Neutrophil (primary cell): ENCODE measurements at regions not wholly inside any gene's neighbourhood (a gene's known extent, or its start where the extent isn't known, plus 50 kb on each side); places are given as distances from the start of the nearest gene placed in this dataset.

Experiments
- H3K27ac ChIP-seq: fragments of 200-600 bp; sonication (generic); 2 replicates; pipeline ENCODE4 v1.5.1; 2016; ENCODE audit warnings: mild to moderate bottlenecking, moderate library complexity
- H3K27me3 ChIP-seq: fragments of 200-600 bp; sonication (generic); 2 replicates; pipeline ENCODE4 v1.6.0; 2016; ENCODE audit warnings: mild to moderate bottlenecking
- H3K36me3 ChIP-seq: fragments of 200-600 bp; sonication (generic); 2 replicates; pipeline ENCODE4 v1.5.1; 2017
- H3K4me1 ChIP-seq, 2 experiments: fragments of 200-600 bp in 1 of 2; sonication (generic) in 1 of 2; 1 replicate in 1 of 2; 2 replicates in 1 of 2; pipeline versions ENCODE4 v1.5.1 to v1.6.1; 2013 to 2016; ENCODE audit warnings: low read depth in 1 of 2, low read length in 1 of 2, mild to moderate bottlenecking in 1 of 2, moderate library complexity in 1 of 2; ENCODE audit not compliant: control insufficient read depth in 1 of 2, insufficient read depth in 1 of 2
- H3K4me3 ChIP-seq, 2 experiments: fragments of 200-600 bp in 1 of 2; sonication (generic) in 1 of 2; 1 replicate in 1 of 2; 2 replicates in 1 of 2; pipeline ENCODE4 v1.5.1; 2013 to 2016; ENCODE audit warnings: low read depth in 1 of 2, low read length in 1 of 2, mild to moderate bottlenecking in 1 of 2, moderate library complexity in 1 of 2
- H3K9me3 ChIP-seq: fragments of 200-600 bp; sonication (generic); 2 replicates; pipeline ENCODE4 v1.5.1; 2016
- TF ChIP-seq, protein P1 (sequence below): fragments of 200-600 bp; sonication (generic); IDR thresholded peaks from 2 replicates; pipeline ENCODE4 v1.5.1; 2016; ENCODE audit warnings: antibody characterized with exemption

- Histone ChIP-seq H3K9me3 (no peaks in the 10 kb centered on the region), H3K4me3 (peak overlapping the region in 1 of 2 experiments; percentile 41), H3K27ac (peak overlapping the region; percentile 86), H3K27me3 (no peaks in the 10 kb centered on the region), H3K36me3 (no peaks in the 10 kb centered on the region), H3K4me1 (peaks cover 54 to 60% of the 10 kb centered on the region in 2 experiments)
- TF ChIP-seq, protein P1, sequence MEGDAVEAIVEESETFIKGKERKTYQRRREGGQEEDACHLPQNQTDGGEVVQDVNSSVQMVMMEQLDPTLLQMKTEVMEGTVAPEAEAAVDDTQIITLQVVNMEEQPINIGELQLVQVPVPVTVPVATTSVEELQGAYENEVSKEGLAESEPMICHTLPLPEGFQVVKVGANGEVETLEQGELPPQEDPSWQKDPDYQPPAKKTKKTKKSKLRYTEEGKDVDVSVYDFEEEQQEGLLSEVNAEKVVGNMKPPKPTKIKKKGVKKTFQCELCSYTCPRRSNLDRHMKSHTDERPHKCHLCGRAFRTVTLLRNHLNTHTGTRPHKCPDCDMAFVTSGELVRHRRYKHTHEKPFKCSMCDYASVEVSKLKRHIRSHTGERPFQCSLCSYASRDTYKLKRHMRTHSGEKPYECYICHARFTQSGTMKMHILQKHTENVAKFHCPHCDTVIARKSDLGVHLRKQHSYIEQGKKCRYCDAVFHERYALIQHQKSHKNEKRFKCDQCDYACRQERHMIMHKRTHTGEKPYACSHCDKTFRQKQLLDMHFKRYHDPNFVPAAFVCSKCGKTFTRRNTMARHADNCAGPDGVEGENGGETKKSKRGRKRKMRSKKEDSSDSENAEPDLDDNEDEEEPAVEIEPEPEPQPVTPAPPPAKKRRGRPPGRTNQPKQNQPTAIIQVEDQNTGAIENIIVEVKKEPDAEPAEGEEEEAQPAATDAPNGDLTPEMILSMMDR, result no peak
These were observed 294.2 kb upstream of the PTGER4 start for GRCh38 chr5:40385544-40385943.

DNA sequence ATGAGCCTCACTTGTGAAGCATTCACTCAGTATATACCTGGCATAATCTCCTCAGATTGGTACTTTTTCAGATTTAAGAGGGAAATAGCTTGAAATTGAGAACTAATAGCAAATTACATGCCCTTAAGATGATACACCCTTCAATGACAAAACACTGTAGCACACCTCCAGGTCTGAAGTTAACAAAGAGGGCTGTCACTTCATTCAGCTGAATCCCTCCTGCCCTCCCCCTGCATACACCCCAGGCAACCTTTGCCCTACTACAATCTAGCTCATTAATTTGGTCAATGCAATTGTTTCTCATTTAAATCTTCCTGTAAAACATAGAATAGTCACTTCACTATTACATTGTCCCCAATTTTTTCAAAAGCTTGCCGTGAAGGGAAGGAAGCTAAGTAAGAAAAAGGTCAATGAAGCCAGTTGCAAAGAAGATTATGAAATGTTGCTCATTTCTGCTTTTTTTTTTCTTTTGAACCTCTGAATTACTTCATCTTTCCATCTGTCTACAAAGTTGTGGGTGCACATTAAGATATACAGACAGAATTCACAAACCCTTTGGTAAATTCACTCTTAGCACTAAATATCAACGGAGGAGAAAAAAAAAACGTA lies 294.8 kb upstream of the PTGER4 start:
- Histone ChIP-seq H3K4me1 (peaks cover 54 to 60% of the 10 kb centered on the region in 2 experiments), H3K27me3 (no peaks in the 10 kb centered on the region), H3K4me3 (peak overlapping the region; percentile 2 to 41), H3K27ac (peak overlapping the region; percentile 86), H3K9me3 (no peaks in the 10 kb centered on the region), H3K36me3 (no peaks in the 10 kb centered on the region)
- TF ChIP-seq, protein P1, result no peak

DNA sequence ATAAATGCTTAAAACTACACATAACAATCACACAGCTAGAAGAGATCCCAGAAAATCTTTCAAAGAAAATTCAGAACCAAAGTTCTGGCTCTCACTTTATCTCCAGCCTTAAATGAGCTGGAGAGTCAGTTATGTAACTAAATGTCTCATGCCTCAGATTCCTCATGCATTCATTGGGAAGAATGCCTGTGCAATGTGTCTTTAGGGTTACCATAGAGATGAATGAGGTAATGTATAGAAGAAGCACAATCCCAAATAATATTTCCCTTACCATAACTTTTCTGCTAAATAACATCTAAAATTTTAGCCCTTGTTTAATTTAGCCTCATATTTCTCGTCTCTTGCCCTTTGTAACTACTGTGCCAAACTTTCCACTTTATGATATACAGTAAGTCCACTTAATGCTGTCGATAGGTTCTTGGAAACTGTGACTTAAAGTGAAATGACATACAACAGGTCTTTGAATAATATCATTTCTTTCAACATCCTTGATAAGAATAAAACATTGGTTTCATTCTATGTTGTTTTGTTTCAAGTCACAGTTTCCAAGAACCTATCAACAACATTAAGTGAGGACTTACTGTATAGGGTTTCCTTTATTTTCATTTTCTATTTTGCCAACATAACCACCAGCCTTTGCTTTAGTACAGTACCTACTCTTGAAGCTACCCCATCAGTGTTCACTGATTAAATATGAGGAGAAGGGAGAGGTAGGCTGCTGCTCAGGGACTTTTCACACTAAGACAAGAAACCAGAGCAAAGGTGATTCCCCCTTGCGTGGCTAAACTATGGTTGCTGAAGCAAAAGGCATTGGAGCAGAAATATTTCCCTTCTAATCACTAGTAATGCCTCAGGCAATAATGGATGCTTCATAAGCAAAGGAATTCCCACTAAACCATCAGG lies 295.7 kb upstream of the PTGER4 start:
- no peaks in the 10 kb centered on the region for H3K36me3 ChIP-seq
- H3K4me3 ChIP-seq, result peak overlapping the region; percentile 6 to 41
- TF ChIP-seq, protein P1, result no peak
- H3K4me1 ChIP-seq, result peaks cover 54 to 61% of the 10 kb centered on the region in 2 experiments
- H3K27me3 ChIP-seq, result no peaks in the 10 kb centered on the region
- H3K9me3 ChIP-seq, result no peaks in the 10 kb centered on the region
- peak overlapping the region; percentile 86 for H3K27ac ChIP-seq

GRCh38 chr5:40381676-40382363 lies 297.9 kb upstream of the PTGER4 start:
- Histone ChIP-seq H3K4me1 (peaks cover 44 to 53% of the 10 kb centered on the region in 2 experiments), H3K9me3 (no peaks in the 10 kb centered on the region)

GRCh38 chr5:40381016-40381415 lies 298.7 kb upstream of the PTGER4 start:
- Histone ChIP-seq H3K4me3 (no peak overlapping the region), H3K36me3 (no peaks in the 10 kb centered on the region), H3K9me3 (no peaks in the 10 kb centered on the region), H3K27ac (no peak overlapping the region), H3K27me3 (no peaks in the 10 kb centered on the region), H3K4me1 (peaks cover 38 to 52% of the 10 kb centered on the region in 2 experiments)
- TF ChIP-seq, protein P1, result no peak

More at GRCh38 chr5:40381676-40382363, 297.9 kb upstream of the PTGER4 start:
- Histone ChIP-seq H3K4me3 (no peak overlapping the region), H3K36me3 (no peaks in the 10 kb centered on the region), H3K27me3 (no peaks in the 10 kb centered on the region), H3K27ac (no peak overlapping the region)
- TF ChIP-seq, protein P1, result no peak
